Activated naive CD4-positive, alpha-beta T cell (primary cell): ENCODE measurements at regions not wholly inside any gene's neighbourhood (a gene's known extent, or its start where the extent isn't known, plus 50 kb on each side); places are given as distances from the start of the nearest gene placed in this dataset.

Experiments
- DNase-seq, 4 experiments: peaks; one replicate each; lab custom pipeline; 2025; lab: John Stamatoyannopoulos, UW

GRCh38 chr20:39874049-39874893, 814.8 kb downstream of the MAFB start:
- no peak for DNase-seq

- DNase-seq: no peak
Measured at GRCh38 chr20:39873286-39873685, 815.8 kb downstream of the MAFB start.

GRCh38 chr20:39871013-39871412, 818.0 kb downstream of the MAFB start:
- DNase-seq: no peak

- DNase-seq: no peak
Measured at GRCh38 chr20:39865446-39865845, 823.6 kb downstream of the MAFB start.

GRCh38 chr20:39862470-39862891, 826.6 kb downstream of the MAFB start:
- no peak for DNase-seq

- no peak for DNase-seq
Measured at GRCh38 chr20:39861381-39861780, 827.7 kb downstream of the MAFB start.

- DNase-seq: no peak
Measured at GRCh38 chr20:39857835-39858234, 831.2 kb downstream of the MAFB start.

GRCh38 chr20:39857187-39857586, 831.8 kb downstream of the MAFB start:
- DNase-seq: no peak

- DNase-seq: no peak
Measured at GRCh38 chr20:39855799-39856198, 833.2 kb downstream of the MAFB start.

- no peak for DNase-seq
Measured at GRCh38 chr20:39855056-39855455, 834.0 kb downstream of the MAFB start.

GRCh38 chr20:39853636-39854035, 835.4 kb downstream of the MAFB start:
- no peak for DNase-seq

- no peak for DNase-seq
Measured at GRCh38 chr20:39853050-39853449, 836.0 kb downstream of the MAFB start.

- no peak for DNase-seq
Measured at GRCh38 chr20:39851459-39851858, 837.6 kb downstream of the MAFB start.

- DNase-seq: no peak
Measured at GRCh38 chr20:39850821-39851330, 838.2 kb downstream of the MAFB start.

- no peak for DNase-seq
Measured at GRCh38 chr20:39850246-39850645, 838.8 kb downstream of the MAFB start.

GRCh38 chr20:39849664-39850063, 839.4 kb downstream of the MAFB start:
- DNase-seq: no peak

GRCh38 chr20:39849171-39849570, 839.9 kb downstream of the MAFB start:
- no peak for DNase-seq

- DNase-seq: no peak
Measured at GRCh38 chr20:39839399-39840119, 849.5 kb downstream of the MAFB start.

GRCh38 chr20:39837561-39837960, 851.5 kb downstream of the MAFB start:
- no peak for DNase-seq

- DNase-seq: no peak
Measured at GRCh38 chr20:39835130-39835842, 853.8 kb downstream of the MAFB start.

- no peak for DNase-seq
Measured at GRCh38 chr20:39830903-39831302, 858.1 kb downstream of the MAFB start.

- DNase-seq: no peak
Measured at GRCh38 chr20:39829661-39830060, 859.4 kb downstream of the MAFB start.
